Neuronal stem cell (in vitro differentiated cells): ENCODE measurements at regions not wholly inside any gene's neighbourhood (a gene's known extent, or its start where the extent isn't known, plus 50 kb on each side); places are given as distances from the start of the nearest gene placed in this dataset.

ENCODE experiments used
- DNase-seq: peaks from one replicate; pipeline ENCODE4 v3.0.0-alpha.2; 2013; ENCODE audit warnings: low spot score
- H2AFZ ChIP-seq: one replicate; pipeline ENCODE4 v1.6.1; 2013; ENCODE audit warnings: mild to moderate bottlenecking, low read length, inconsistent platforms
- H2AK5ac ChIP-seq: 2 replicates; pipeline ENCODE4 v1.6.1; 2013; ENCODE audit warnings: low read depth, mild to moderate bottlenecking, inconsistent platforms, low read length, moderate library complexity, mixed read lengths
- H2BK120ac ChIP-seq: 2 replicates; pipeline ENCODE4 v1.6.1; 2013; ENCODE audit warnings: low read depth, mild to moderate bottlenecking, inconsistent platforms, low read length, moderate library complexity, mixed read lengths
- H2BK12ac ChIP-seq: one replicate; pipeline ENCODE4 v1.6.1; 2013; ENCODE audit warnings: low read length, inconsistent platforms
- H2BK15ac ChIP-seq: 2 replicates; pipeline ENCODE4 v1.6.1; 2013; ENCODE audit warnings: mild to moderate bottlenecking, low read length, inconsistent platforms, mixed read lengths
- H2BK5ac ChIP-seq: one replicate; pipeline ENCODE4 v1.6.1; 2013; ENCODE audit warnings: inconsistent platforms, mild to moderate bottlenecking, low read length, moderate library complexity
- H3K14ac ChIP-seq: one replicate; pipeline ENCODE4 v1.6.1; 2013; ENCODE audit warnings: low read length, inconsistent platforms
- H3K18ac ChIP-seq: 2 replicates; pipeline ENCODE4 v1.6.1; 2013; ENCODE audit warnings: low read length, inconsistent platforms
- H3K23ac ChIP-seq: 2 replicates; pipeline ENCODE4 v1.6.1; 2013; ENCODE audit warnings: low read depth, mild to moderate bottlenecking, mixed read lengths, low read length, inconsistent platforms; ENCODE audit not compliant: poor library complexity
- H3K27ac ChIP-seq: replicated peaks from 3 replicates; pipeline ENCODE4 v1.5.1; 2013; ENCODE audit warnings: low read length, inconsistent platforms
- H3K27me3 ChIP-seq, 3 experiments: 2 replicates each; pipeline ENCODE4 v1.6.1; 2013; ENCODE audit warnings: low read length in 3 of 3, mild to moderate bottlenecking in 2 of 3, inconsistent platforms in 1 of 3, low read depth in 1 of 3, mixed read lengths in 1 of 3, moderate library complexity in 1 of 3; ENCODE audit not compliant: control insufficient read depth in 3 of 3, insufficient read depth in 3 of 3
- H3K36me3 ChIP-seq, 2 donors: replicated peaks in 1 of 2; 2 replicates each; pipeline ENCODE4 v1.6.1; 2013; ENCODE audit warnings: low read length in 2 of 2; ENCODE audit not compliant: control insufficient read depth in 2 of 2, insufficient read depth in 2 of 2
- H3K4ac ChIP-seq: 2 replicates; pipeline ENCODE4 v1.6.1; 2013; ENCODE audit warnings: inconsistent platforms, mild to moderate bottlenecking, low read length, moderate library complexity
- H3K4me1 ChIP-seq, 2 donors: 1 replicate in 1 of 2; 2 replicates in 1 of 2; pipeline ENCODE4 v1.6.1; 2013; ENCODE audit warnings: low read length in 2 of 2, low read depth in 1 of 2; ENCODE audit not compliant: control insufficient read depth in 2 of 2, insufficient read depth in 1 of 2
- H3K4me2 ChIP-seq: one replicate; pipeline ENCODE4 v1.6.1; 2013; ENCODE audit warnings: mild to moderate bottlenecking, low read length, inconsistent platforms; ENCODE audit not compliant: insufficient read depth, poor library complexity, severe bottlenecking
- H3K4me3 ChIP-seq, 2 donors: 2 replicates each; pipeline ENCODE4 v1.5.1; 2013; ENCODE audit warnings: low read length in 2 of 2, mild to moderate bottlenecking in 2 of 2, inconsistent platforms in 1 of 2, moderate library complexity in 1 of 2
- H3K79me1 ChIP-seq: one replicate; pipeline ENCODE4 v1.6.1; 2013; ENCODE audit warnings: low read depth, mild to moderate bottlenecking, inconsistent platforms, low read length, moderate library complexity
- H3K9ac ChIP-seq: one replicate; pipeline ENCODE4 v1.6.1; 2013; ENCODE audit warnings: mild to moderate bottlenecking, low read depth, low read length, inconsistent platforms; ENCODE audit not compliant: poor library complexity
- H3K9me3 ChIP-seq, 2 donors: replicated peaks in 1 of 2; 2 replicates each; pipeline versions ENCODE3 to v1.6.1; 2013; ENCODE audit warnings: low read length in 2 of 2, mild to moderate bottlenecking in 2 of 2, inconsistent platforms in 1 of 2, low read depth in 1 of 2, mixed read lengths in 1 of 2, moderate library complexity in 1 of 2; ENCODE audit not compliant: control insufficient read depth in 2 of 2, insufficient read depth in 1 of 2
- H4K8ac ChIP-seq: one replicate; pipeline ENCODE4 v1.6.1; 2013; ENCODE audit warnings: low read depth, mild to moderate bottlenecking, inconsistent platforms, low read length, moderate library complexity
- H4K91ac ChIP-seq: one replicate; pipeline ENCODE4 v1.6.1; 2013; ENCODE audit warnings: low read length, low read depth, mild to moderate bottlenecking, inconsistent platforms; ENCODE audit not compliant: poor library complexity
- WGBS, 2 donors: extraction: QIAGEN DNeasy Blood & Tissue Kit; methylation state at CpG; one replicate each; pipeline ENCODE4 v1.1.7; 2013; ENCODE audit warnings: missing lambda C conversion rate in 2 of 2, mixed read lengths in 1 of 2; ENCODE audit not compliant: insufficient read length in 2 of 2, insufficient replicate concordance in 1 of 2; ENCODE audit errors: extremely low coverage in 2 of 2; 5-methylcytosine and 5-hydroxymethylcytosine counted together

DNA sequence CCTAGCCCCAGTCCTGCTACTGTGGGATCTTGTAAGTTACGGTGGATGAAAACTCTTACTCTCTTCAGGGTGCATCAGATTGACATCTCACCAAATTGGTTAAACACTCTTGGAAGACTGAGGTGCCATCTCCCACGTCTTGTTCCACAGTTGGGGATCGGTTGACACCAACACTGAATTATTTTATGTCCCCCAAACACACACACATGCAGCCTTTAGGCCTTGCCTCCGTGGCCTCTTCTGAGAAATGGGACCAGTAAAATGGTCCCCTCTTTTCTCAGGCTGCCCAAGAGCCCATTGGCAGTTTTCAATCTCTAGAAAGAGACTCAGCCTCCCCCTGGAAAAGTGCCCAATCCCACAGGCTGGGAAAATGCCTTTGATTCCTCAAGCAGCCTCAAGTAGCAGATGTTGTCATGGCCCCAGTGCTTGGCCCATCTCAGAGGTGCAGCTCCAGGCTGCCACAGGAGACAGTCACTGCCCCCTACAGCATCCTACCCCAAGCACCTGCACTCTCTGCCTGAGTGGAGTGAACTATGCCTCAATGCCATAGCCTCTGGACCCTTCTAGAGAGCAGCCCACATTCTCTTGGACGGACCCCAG lies 163.9 kb downstream of the ANKRD60 start:
- H3K4ac ChIP-seq = no peak overlapping the region
- H2BK12ac ChIP-seq = no peak overlapping the region
- H3K79me1 ChIP-seq = no peaks in the 10 kb centered on the region
- H2AK5ac ChIP-seq = peak overlapping the region; percentile 27
- no peak overlapping the region for H3K4me3 ChIP-seq
- H3K9ac ChIP-seq = no peak overlapping the region
- DNase-seq = no peak
- H2BK5ac ChIP-seq = no peak overlapping the region
- H3K9me3 ChIP-seq = no peaks in the 10 kb centered on the region
- H4K8ac ChIP-seq = no peak overlapping the region
- peak overlapping the region; percentile 51 for H3K14ac ChIP-seq
- no peaks in the 10 kb centered on the region for H3K4me1 ChIP-seq
- no peak overlapping the region for H2BK15ac ChIP-seq
- H3K23ac ChIP-seq = no peak overlapping the region
- H3K4me2 ChIP-seq = no peak overlapping the region
- H2AFZ ChIP-seq = no peak overlapping the region
- no peak overlapping the region for H3K27ac ChIP-seq
- peak overlapping the region; percentile 25 for H3K18ac ChIP-seq
- H4K91ac ChIP-seq = no peak overlapping the region
- H2BK120ac ChIP-seq = peak overlapping the region; percentile 29
- H3K27me3 ChIP-seq = no peaks in the 10 kb centered on the region
- no CpG with 5 or more reads among the region's 5 CpGs for WGBS, 2 donors
- H3K36me3 ChIP-seq = no peaks in the 10 kb centered on the region

DNA sequence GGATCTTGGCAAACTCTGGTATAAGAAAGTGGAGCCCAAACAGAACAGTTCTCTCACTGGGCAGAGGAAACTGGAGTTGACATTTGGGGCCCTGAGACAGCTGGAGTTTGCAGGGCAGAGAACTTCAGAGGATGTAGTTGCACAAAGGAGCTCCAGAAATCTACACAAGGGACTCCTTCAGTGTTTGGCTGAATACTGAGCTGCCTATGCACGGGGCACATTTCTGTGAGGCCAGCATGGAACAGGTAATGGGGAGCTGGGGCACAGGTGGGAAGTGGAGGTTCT lies 169.3 kb downstream of the ANKRD60 start:
- H2BK5ac ChIP-seq = no peak overlapping the region
- H2BK12ac ChIP-seq = no peak overlapping the region
- H4K91ac ChIP-seq = no peak overlapping the region
- no peak overlapping the region for H2AK5ac ChIP-seq
- no peak overlapping the region for H2AFZ ChIP-seq
- H3K9me3 ChIP-seq = no peaks in the 10 kb centered on the region
- H3K14ac ChIP-seq = no peak overlapping the region
- H3K23ac ChIP-seq = no peak overlapping the region
- H2BK15ac ChIP-seq = no peak overlapping the region
- DNase-seq = no peak
- no peak overlapping the region for H3K9ac ChIP-seq
- no peaks in the 10 kb centered on the region for H3K36me3 ChIP-seq
- no peaks in the 10 kb centered on the region for H3K27me3 ChIP-seq
- no CpG with 5 or more reads among the region's 1 CpG for WGBS, 2 donors
- no peak overlapping the region for H2BK120ac ChIP-seq
- H3K27ac ChIP-seq = no peak overlapping the region
- no peak overlapping the region for H4K8ac ChIP-seq
- H3K18ac ChIP-seq = no peak overlapping the region
- H3K4me3 ChIP-seq = no peak overlapping the region
- no peak overlapping the region for H3K4me2 ChIP-seq
- H3K79me1 ChIP-seq = no peaks in the 10 kb centered on the region
- peaks cover 0 to 10% of the 10 kb centered on the region in 2 donors for H3K4me1 ChIP-seq
- H3K4ac ChIP-seq = no peak overlapping the region

DNA sequence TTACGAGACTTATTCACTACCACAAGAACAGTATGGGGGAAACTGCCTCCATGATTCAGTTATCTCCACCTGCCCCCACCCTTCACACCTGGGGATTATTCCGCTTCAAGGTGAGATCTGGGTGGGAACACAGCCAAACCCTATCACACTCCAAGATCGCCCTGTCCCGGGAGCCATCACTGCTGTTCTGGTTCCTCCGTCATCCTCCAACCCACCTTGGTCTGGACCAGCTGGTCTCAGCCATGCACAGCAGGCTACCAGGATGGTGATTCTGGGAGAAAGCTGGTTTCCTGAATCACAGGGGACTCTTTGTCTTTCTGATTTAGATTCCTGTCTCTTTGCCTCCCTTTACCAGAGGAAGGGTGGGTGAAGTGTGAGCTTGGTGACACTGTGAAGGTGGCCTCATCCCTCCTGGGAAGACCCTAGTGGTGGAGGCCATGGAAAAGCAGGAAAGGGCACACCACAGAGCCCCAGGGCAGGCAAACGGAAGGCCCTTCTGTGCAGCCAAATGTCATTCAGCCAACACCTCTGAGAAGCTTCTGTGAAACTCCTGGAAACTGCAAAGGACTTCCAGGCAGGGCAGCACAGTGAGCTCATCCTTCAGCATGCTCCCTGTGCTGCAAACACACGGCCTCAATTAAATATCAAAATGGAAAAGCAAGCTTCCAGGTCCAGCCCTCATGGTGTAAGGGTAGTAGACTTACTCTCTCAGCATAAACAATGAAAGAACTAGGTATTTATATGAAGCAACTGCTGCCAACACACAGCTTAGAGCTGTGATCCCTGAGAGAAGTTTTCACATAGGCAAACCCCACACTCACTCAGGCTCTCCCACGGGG lies 169.8 kb downstream of the ANKRD60 start:
- Histone ChIP-seq H3K9ac (no peak overlapping the region), H3K79me1 (no peaks in the 10 kb centered on the region), H4K8ac (no peak overlapping the region), H3K4me3 (no peak overlapping the region), H2AK5ac (no peak overlapping the region), H3K9me3 (no peaks in the 10 kb centered on the region), H3K4me1 (peaks cover 0 to 10% of the 10 kb centered on the region in 2 donors), H2BK5ac (no peak overlapping the region), H3K4me2 (no peak overlapping the region), H3K23ac (no peak overlapping the region), H2BK15ac (no peak overlapping the region), H3K27ac (no peak overlapping the region), H3K18ac (no peak overlapping the region), H3K14ac (no peak overlapping the region), H3K27me3 (no peaks in the 10 kb centered on the region), H4K91ac (no peak overlapping the region), H3K4ac (no peak overlapping the region), H2BK12ac (no peak overlapping the region), H3K36me3 (no peaks in the 10 kb centered on the region), H2AFZ (no peak overlapping the region), H2BK120ac (no peak overlapping the region)
- DNase-seq = no peak
- no CpG with 5 or more reads among the region's 8 CpGs for WGBS, 2 donors

DNA sequence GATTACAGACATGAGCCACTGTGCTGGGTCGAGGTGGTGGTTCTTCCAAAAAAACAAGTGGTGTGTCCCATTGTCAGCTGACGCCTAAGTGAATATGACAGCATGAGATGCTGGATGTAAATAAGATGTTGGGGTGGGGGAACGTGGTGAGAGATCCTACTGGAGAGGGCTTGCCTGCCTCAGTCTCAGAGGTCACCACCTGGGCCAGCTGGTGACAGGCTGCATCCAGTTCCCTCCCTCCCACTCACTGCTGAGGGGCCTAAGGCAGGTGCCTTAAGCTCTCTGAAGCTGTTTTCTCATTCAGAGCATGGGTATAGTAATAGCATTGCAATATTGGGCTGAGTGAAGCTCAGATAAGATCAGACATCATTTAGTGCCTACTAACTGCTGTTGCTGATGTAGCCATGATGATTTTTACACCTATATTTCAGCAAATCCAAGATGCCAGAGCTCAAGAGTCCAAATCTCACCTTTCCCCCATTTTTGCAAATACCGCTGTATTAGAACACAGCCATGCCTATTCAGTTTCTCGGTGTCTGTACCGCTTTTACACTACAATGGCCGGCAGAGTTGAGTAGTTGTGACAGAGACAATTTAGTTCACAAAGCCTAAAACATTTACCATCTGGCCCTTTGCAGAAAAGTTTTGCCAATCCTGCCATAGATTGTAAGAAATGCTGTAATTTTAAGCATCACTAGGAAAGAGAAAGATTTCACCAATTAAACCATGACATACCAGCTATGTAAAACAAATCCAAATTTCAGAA lies 171.3 kb downstream of the ANKRD60 start:
- DNase-seq = no peak
- H3K4me2 ChIP-seq = no peak overlapping the region
- H2BK5ac ChIP-seq = no peak overlapping the region
- no peak overlapping the region for H2BK15ac ChIP-seq
- no CpG with 5 or more reads among the region's 7 CpGs for WGBS, 2 donors
- no peak overlapping the region for H3K9ac ChIP-seq
- no peak overlapping the region for H4K91ac ChIP-seq
- H3K9me3 ChIP-seq = no peaks in the 10 kb centered on the region
- no peak overlapping the region for H3K27ac ChIP-seq
- no peak overlapping the region for H3K14ac ChIP-seq
- peaks cover 0 to 10% of the 10 kb centered on the region in 2 donors for H3K4me1 ChIP-seq
- H3K18ac ChIP-seq = no peak overlapping the region
- no peak overlapping the region for H2BK120ac ChIP-seq
- no peaks in the 10 kb centered on the region for H3K36me3 ChIP-seq
- H2AFZ ChIP-seq = no peak overlapping the region
- H3K4ac ChIP-seq = no peak overlapping the region
- H3K27me3 ChIP-seq = no peaks in the 10 kb centered on the region
- H3K4me3 ChIP-seq = no peak overlapping the region
- H2AK5ac ChIP-seq = no peak overlapping the region
- H3K79me1 ChIP-seq = no peaks in the 10 kb centered on the region
- H3K23ac ChIP-seq = no peak overlapping the region
- no peak overlapping the region for H4K8ac ChIP-seq
- H2BK12ac ChIP-seq = no peak overlapping the region
